ENCODE measurements at regions not wholly inside any gene's neighbourhood (a gene's known extent, or its start where the extent isn't known, plus 50 kb on each side); places are given as distances from the start of the nearest gene placed in this dataset.

DNA sequence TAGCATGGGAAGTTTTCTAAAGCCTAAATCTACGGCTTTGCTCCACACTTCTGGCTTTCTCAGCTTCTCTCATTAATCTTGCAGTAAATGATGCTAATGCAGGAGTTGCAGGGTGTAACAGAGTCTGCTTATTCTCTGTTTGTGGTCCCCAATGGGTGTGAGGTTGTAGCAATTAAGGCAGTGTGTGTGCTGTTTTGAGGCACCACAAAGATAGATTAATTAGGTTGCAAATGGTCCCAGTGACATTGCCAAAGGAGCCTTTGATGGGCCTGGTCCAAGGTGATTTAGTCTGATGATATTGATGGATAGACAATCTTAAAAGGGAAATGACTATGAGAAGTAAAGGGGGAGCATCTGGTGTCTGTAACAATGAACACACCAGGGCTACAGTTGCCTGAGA lies 1313.7 kb upstream of the CDH8 start:
- H3K9me3 ChIP-seq (ENCODE audit: low read depth): no peaks in the 10 kb centered on the region
- no peaks in the 10 kb centered on the region for H4K20me1 ChIP-seq (ENCODE audit: insufficient read depth, poor library complexity, severe bottlenecking)
- 69% methylated on average over 1 of the region's 1 CpG for WGBS (ENCODE audit: low lambda C conversion rate, missing lambda C conversion rate)
- no peaks in the 10 kb centered on the region for H3K4me1 ChIP-seq (ENCODE audit: insufficient read depth)
- no peaks in the 10 kb centered on the region for H3K27me3 ChIP-seq
- no peaks in the 10 kb centered on the region for H3K79me2 ChIP-seq
- H3K4me3 ChIP-seq: no peak overlapping the region
- no peaks in the 10 kb centered on the region for H3K36me3 ChIP-seq (replicated peaks; ENCODE audit: insufficient read depth, low read depth)
- no peak overlapping the region for H2AFZ ChIP-seq
- DNase-seq (ENCODE audit: low spot score): no peak
- no peak overlapping the region for H3K27ac ChIP-seq
- TF ChIP-seq, protein P1, sequence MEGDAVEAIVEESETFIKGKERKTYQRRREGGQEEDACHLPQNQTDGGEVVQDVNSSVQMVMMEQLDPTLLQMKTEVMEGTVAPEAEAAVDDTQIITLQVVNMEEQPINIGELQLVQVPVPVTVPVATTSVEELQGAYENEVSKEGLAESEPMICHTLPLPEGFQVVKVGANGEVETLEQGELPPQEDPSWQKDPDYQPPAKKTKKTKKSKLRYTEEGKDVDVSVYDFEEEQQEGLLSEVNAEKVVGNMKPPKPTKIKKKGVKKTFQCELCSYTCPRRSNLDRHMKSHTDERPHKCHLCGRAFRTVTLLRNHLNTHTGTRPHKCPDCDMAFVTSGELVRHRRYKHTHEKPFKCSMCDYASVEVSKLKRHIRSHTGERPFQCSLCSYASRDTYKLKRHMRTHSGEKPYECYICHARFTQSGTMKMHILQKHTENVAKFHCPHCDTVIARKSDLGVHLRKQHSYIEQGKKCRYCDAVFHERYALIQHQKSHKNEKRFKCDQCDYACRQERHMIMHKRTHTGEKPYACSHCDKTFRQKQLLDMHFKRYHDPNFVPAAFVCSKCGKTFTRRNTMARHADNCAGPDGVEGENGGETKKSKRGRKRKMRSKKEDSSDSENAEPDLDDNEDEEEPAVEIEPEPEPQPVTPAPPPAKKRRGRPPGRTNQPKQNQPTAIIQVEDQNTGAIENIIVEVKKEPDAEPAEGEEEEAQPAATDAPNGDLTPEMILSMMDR (IDR thresholded peaks at IDR 0.05; ENCODE audit: poor library complexity): no peak
- TF ChIP-seq EZH2phosphoT487 (IDR thresholded peaks at IDR 0.05; ENCODE audit: low read depth, severe bottlenecking, unreplicated experiment) (no peak), EZH2 (IDR thresholded peaks at IDR 0.05; ENCODE audit: borderline replicate concordance) (no peak)
- H3K9me2 ChIP-seq (replicated peaks; ENCODE audit: insufficient read depth): no peaks in the 10 kb centered on the region
- no peak overlapping the region for H3K4me2 ChIP-seq

DNA sequence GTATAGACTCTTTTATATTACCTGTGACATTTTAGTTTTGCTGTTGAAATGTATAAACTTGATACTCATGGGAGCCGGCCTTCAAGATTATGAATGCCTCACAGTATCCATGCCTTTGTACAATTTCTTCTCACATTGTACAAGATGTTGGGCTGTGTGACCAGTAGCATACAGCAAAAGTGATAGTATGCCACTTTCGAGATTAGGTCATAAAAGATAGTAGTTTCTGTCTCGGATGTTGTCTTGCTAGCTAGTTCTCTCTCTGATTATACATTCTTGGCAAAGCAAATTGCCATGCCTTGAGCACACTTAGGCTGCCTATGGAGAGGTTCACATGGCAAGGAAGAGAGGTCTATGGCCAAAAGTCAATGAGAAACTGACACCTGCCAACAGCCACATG lies 1309.8 kb upstream of the CDH8 start:
- Histone ChIP-seq H3K27ac (no peak overlapping the region), H3K9me2 (replicated peaks; ENCODE audit: insufficient read depth) (no peaks in the 10 kb centered on the region), H4K20me1 (ENCODE audit: insufficient read depth, poor library complexity, severe bottlenecking) (no peaks in the 10 kb centered on the region), H3K4me3 (no peak overlapping the region), H3K4me1 (ENCODE audit: insufficient read depth) (no peaks in the 10 kb centered on the region), H3K9me3 (ENCODE audit: low read depth) (no peaks in the 10 kb centered on the region), H3K27me3 (no peaks in the 10 kb centered on the region), H3K79me2 (no peaks in the 10 kb centered on the region), H2AFZ (no peak overlapping the region), H3K4me2 (no peak overlapping the region), H3K36me3 (replicated peaks; ENCODE audit: insufficient read depth, low read depth) (no peaks in the 10 kb centered on the region)
- 85% methylated on average over 3 of the region's 3 CpGs for WGBS (ENCODE audit: low lambda C conversion rate, missing lambda C conversion rate)
- TF ChIP-seq, protein P1 (IDR thresholded peaks at IDR 0.05; ENCODE audit: poor library complexity): no peak
- TF ChIP-seq EZH2 (IDR thresholded peaks at IDR 0.05; ENCODE audit: borderline replicate concordance) (no peak), EZH2phosphoT487 (IDR thresholded peaks at IDR 0.05; ENCODE audit: low read depth, severe bottlenecking, unreplicated experiment) (no peak)
- DNase-seq (ENCODE audit: low spot score): no peak

DNA sequence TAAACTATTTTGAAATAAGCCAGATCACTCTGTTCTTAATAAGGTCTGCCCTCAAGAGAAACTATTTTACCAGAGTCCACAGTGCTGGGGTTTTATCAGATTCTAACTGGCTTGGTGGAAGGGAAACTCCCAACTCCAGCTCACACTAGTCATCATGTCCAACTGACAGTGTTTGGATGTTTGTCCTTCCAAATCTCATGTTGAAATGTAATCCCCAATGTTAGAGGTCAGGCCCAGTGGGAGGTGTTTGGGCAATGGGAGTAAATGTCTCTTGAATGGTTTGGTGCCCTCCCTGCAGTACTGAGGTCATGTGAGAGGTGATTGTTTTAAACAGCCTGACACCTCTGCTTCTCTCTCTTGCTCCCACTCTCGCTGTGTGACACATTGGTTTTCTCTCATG lies 1301.0 kb upstream of the CDH8 start:
- no peaks in the 10 kb centered on the region for H3K36me3 ChIP-seq (replicated peaks; ENCODE audit: insufficient read depth, low read depth)
- H3K4me2 ChIP-seq: no peak overlapping the region
- no peak overlapping the region for H3K4me3 ChIP-seq
- WGBS (ENCODE audit: low lambda C conversion rate, missing lambda C conversion rate): 73% methylated on average over 1 of the region's 1 CpG
- H3K9me2 ChIP-seq (replicated peaks; ENCODE audit: insufficient read depth): no peaks in the 10 kb centered on the region
- H4K20me1 ChIP-seq (ENCODE audit: insufficient read depth, poor library complexity, severe bottlenecking): no peaks in the 10 kb centered on the region
- no peaks in the 10 kb centered on the region for H3K4me1 ChIP-seq (ENCODE audit: insufficient read depth)
- TF ChIP-seq EZH2phosphoT487 (IDR thresholded peaks at IDR 0.05; ENCODE audit: low read depth, severe bottlenecking, unreplicated experiment) (no peak), EZH2 (IDR thresholded peaks at IDR 0.05; ENCODE audit: borderline replicate concordance) (no peak)
- TF ChIP-seq, protein P1 (IDR thresholded peaks at IDR 0.05; ENCODE audit: poor library complexity): no peak
- H3K27ac ChIP-seq: no peak overlapping the region
- no peaks in the 10 kb centered on the region for H3K27me3 ChIP-seq
- no peaks in the 10 kb centered on the region for H3K9me3 ChIP-seq (ENCODE audit: low read depth)
- H3K79me2 ChIP-seq: no peaks in the 10 kb centered on the region
- DNase-seq (ENCODE audit: low spot score): no peak
- H2AFZ ChIP-seq: no peak overlapping the region

DNA sequence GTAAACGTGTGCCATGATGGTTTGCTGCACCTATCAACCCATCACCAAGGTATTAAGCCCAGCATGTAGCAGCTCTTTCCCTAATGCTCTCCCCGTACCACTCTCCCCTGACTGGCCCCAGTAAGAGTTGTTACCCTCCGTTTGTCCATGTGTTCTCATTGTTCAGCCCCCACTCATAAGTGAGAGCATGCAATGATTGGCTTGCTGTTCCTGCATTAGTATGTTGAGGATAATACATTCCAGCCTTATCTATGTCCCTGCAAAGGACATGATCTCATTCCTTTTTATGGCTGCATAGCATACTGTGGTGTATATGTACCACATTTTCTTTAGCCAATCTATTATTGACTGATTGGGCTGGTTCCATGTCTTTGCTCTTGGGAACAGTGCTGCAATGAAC lies 1294.9 kb upstream of the CDH8 start:
- Histone ChIP-seq H3K4me1 (ENCODE audit: insufficient read depth) (no peaks in the 10 kb centered on the region), H3K4me3 (no peak overlapping the region), H3K9me2 (replicated peaks; ENCODE audit: insufficient read depth) (no peaks in the 10 kb centered on the region), H3K27me3 (no peaks in the 10 kb centered on the region), H3K4me2 (no peak overlapping the region), H3K9me3 (ENCODE audit: low read depth) (no peaks in the 10 kb centered on the region), H2AFZ (no peak overlapping the region), H4K20me1 (ENCODE audit: insufficient read depth, poor library complexity, severe bottlenecking) (no peaks in the 10 kb centered on the region), H3K79me2 (no peaks in the 10 kb centered on the region), H3K36me3 (replicated peaks; ENCODE audit: insufficient read depth, low read depth) (no peaks in the 10 kb centered on the region), H3K27ac (no peak overlapping the region)
- WGBS (ENCODE audit: low lambda C conversion rate, missing lambda C conversion rate): 75% methylated on average over 3 of the region's 3 CpGs
- DNase-seq (ENCODE audit: low spot score): no peak
- TF ChIP-seq, protein P1 (IDR thresholded peaks at IDR 0.05; ENCODE audit: poor library complexity): no peak
- TF ChIP-seq EZH2phosphoT487 (IDR thresholded peaks at IDR 0.05; ENCODE audit: low read depth, severe bottlenecking, unreplicated experiment): no peak
- no peak for TF ChIP-seq EZH2 (IDR thresholded peaks at IDR 0.05; ENCODE audit: borderline replicate concordance)
